Fibroblast of gingiva (primary cell): ENCODE measurements at regions not wholly inside any gene's neighbourhood (a gene's known extent, or its start where the extent isn't known, plus 50 kb on each side); places are given as distances from the start of the nearest gene placed in this dataset.
"Not testable (repeated sequence)": the region's sequence is repeated elsewhere in the genome, so short reads cannot be mapped to it uniquely, and the experiment has no call there.

Source experiments
- DNase-seq: peaks from one replicate; pipeline ENCODE4 v3.0.0-alpha.2; 2011; ENCODE audit warnings: low read depth

DNA sequence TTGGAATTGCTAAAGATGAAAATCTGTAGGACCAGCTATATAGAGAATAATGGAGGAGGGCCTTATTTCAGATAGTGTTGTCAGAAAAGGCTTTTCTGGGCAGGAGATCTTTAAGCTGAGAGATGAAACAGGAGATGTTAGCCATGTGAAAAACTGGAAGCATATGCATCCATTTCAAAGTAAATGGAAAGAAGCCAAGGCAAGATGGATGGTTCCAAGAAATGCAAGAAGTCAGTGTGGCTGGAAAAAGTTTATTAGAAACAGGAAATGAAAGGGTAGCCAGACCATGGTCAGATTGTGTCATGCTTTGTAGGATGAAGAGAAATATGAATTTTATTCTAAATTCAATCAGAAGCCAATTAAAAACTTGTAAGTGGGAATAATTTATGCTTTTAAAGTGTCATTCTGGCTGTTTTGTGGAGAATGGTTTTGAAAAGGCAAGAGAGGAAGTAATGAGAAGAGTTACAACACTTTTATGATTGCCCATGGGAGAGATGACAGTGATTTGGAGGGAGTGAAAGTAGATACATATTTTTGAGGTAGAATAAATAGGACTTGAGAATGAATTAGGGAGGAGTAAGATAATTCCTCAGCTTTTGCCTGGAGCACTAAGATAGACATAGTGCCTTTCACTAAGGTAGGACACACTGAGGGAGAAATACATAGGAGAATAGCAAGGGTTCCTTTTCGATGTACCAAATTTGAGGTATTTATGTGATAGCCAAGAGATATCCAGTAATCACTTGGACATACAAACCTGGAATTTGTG is 620.1 kb downstream of the HTR1B start:
- DNase-seq = no peak

DNA sequence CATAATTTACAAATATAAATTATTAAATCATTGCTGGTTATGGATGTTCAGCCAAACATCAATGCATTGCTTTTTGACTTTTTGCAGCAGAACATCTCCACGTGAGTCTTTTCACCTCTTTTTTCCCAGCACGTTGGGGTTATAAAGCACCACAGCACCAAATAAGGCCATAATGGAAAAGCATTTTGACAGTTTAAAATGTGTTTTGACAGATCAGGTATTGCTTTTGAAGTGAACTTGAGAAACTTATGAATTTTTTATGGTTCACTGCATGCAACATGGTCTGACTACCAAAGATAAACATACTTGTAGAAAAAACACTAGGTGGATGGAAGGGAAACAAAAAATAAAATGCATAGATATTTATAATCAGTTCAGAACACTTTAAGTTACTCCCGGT is 622.4 kb downstream of the HTR1B start:
- DNase-seq = no peak

- no peak for DNase-seq
Measured at GRCh38 chr6:76840041-76840745, 623.1 kb downstream of the HTR1B start.

DNA sequence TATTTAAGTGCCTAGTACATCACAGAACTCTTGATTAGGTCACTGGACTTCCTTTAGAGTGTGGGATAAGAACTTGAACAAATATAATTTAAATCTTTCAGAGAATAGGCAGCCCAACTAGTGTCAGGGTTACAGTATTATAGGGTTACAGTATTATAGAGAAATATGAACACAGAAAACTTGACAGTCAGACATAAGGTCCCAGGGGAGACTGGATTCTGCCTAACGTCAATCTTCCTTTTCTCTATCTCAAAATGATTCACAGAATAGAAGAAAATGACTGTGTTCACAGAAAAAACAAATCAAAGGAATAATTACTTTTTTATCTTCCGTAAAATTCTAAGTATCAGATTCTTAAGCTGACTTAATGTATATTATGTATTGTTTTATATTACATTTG is 623.8 kb downstream of the HTR1B start:
- DNase-seq = no peak

DNA sequence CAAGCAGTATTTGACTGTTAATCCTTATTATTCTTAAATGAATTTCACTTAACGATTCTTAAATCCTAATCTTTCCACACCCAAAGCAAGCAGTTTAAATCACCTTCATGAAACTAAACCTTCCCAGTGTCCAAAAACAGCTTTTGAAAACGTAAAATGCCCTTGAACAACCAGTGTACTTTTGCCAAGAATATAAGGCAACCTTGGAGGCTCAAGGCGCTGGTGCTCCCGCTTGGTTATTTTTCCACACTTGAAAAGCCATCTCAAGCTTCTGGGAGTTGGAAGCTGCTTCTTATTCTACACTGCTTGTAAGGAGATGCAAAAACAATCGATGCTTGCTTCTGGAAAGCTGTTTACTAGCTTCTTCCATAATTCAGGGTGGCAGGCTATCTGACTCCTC is 625.7 kb downstream of the HTR1B start:
- no peak for DNase-seq

GRCh38 chr6:76835695-76836094 is 627.6 kb downstream of the HTR1B start:
- DNase-seq = no peak

DNA sequence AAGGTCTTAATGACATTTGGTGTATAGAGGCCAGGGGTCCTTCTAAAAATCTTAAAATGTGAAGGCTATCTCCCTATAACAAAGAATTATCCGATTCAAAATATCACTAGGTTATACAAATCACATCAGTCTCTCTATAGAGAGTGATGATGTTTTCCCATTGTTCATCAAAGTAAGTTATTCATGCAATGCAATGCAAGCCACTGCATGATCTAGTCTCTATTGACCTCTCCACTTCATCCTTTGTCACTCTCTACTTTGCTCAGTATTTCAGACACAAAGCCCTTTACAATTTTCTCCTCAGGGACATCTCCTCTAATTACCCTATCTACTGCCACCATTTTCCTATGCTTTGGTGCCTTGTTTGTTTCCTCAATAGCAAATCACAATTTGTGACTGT is 628.0 kb downstream of the HTR1B start:
- no peak for DNase-seq

DNA sequence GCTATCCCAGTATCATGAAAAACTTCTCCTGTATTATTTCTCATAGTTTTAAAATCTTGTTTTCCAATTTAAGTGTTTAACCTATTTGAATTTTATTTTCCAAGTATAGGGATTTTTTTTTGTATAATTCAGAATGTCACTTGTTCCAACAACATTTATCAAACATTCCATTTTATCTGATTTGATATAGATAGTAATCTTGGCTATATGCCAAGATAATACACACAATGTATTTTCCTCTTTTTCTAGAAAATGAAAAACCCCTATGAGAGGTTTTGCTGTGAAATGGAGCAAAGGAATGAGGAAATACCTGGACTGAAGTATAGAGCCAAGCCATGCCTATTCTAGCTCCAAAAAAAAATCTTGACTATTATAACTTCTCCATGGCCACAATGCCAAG is 628.9 kb downstream of the HTR1B start:
- no peak for DNase-seq

DNA sequence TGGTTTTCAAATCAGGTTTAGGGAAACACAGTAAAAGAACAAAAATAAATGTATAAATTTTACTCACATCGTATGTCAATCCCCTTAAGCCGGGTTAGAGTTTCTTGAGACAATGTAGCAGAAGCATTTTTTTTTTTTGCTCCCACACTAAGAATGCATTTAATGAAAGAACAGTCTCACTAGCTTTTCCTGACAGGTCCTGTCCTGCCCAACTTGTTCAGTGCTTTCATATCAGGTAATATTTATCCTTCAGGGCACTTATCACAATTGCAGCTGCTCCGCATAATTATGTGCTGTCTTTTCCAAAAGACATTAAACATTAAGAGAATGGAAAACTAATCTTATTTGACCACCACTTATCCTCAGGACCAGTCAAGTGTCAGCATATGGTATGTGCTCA is 632.0 kb downstream of the HTR1B start:
- DNase-seq = no peak

GRCh38 chr6:76823578-76823977 is 639.7 kb downstream of the HTR1B start:
- DNase-seq = not testable (repeated sequence)

DNA sequence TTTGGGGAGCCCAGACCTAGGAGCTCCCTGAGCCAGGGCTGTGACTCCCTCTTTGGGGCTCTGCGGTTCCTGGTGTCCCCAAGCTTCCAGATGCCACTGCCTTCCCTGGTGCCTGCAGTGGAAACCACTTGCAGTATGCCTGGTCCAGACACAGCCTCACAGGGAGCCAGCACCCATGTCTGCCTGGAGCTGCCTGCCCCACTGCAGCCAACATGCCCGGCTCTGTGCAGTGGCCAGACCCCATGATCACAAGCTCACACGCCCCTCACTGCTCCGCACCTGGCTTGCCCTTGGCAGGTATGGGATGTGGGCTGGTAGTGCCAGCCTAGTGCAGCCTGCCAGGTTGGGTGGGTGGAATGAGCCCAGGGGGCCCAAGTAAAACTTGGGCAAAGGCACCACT is 644.8 kb downstream of the HTR1B start:
- no peak for DNase-seq

DNA sequence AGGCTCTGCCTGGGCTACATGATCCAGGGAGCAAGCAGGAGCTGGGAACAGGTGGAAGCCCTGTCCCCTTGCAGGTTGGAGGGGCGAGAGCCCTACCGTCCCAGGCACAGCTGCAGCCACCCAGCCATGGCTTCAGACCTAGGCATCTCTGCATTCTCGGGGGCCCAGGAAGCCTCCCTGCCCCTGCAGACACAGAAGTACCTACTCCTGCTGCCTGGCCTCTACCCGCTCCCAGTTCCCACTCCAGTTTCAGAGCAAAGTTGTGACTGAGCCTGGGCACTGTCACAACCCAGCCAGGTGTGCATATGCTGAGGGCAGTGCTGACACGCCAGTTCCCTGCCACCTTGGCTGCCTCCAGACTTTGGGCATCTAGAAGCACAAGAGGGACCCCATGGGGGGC is 645.9 kb downstream of the HTR1B start:
- DNase-seq = no peak

GRCh38 chr6:76814496-76815458 is 648.5 kb downstream of the HTR1B start:
- no peak for DNase-seq

DNA sequence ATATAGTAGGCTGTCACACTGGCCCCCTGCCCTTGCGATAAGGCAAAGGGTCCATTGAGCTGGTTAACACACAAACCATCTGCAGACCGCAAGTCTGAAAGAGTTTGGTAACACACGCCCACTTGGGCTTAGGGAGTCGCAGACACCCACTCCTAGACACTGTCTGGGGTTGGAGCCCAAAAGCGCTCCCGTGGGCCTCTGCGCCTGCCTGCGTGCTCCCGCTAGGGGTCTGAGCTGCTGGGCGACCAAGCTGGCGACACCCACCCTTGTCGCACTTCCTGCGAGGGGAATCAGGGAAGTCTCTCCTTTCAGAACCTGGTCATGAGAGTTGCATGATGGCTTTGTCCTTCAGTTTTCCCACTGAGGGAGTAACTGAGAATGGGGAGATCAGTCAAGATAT is 653.0 kb downstream of the HTR1B start:
- no peak for DNase-seq

- DNase-seq = no peak
Measured at GRCh38 chr6:76803038-76803580, 660.2 kb downstream of the HTR1B start.

- no peak for DNase-seq
Measured at GRCh38 chr6:76792394-76792793, 670.9 kb downstream of the HTR1B start.

DNA sequence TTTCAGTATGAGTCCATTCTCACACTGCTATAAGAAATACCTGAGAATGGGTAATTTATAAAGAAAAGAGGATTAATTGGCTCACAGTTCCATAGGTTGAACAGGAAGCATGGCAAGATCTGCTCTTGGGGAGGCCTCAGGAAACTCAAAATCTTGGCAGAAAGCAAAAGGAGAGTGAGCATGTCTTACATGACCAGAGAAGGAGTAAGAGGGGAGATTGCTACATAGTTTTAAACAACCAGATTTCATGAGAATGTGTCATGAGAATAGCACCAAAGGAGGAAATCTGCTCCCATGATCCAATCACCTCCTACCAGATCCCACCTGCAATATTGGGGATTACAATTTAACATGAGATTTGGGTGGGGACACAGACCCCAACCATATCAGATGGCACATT is 672.4 kb downstream of the HTR1B start:
- DNase-seq = no peak

DNA sequence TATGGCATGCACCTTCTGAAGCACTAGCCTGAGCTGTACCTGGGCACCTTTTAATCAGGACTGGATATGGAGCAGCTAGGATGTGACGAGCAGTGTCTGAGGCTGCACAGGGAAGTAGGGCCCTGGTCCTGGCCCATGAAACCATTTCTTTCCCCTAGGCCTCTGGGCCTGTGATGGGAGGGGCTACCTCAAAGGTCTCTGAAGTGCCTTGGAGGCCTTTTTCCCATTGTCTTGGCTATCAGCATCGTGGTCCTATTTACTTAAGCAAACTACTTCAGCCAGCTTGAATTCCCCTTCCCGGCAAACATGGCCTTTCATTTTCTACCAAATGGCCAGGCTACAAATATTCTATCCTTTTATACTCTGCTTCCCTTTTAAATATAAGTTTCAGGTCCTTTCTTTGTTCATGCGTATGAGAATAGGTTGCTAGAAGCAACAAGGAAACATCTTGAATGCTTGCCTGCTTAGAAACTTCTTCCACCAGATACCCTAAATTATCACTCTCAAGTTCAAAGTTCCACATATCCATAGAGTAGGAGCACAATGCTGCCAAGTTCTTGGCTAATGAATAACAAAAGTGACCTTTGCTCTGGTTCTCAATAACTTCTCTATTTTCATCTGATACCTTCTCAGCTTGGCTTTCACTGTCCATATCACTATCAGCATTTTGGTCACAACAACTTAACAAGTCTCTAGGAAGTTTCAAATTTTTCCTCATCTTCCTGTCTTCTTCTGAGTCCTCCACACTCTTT is 673.1 kb downstream of the HTR1B start:
- no peak for DNase-seq

DNA sequence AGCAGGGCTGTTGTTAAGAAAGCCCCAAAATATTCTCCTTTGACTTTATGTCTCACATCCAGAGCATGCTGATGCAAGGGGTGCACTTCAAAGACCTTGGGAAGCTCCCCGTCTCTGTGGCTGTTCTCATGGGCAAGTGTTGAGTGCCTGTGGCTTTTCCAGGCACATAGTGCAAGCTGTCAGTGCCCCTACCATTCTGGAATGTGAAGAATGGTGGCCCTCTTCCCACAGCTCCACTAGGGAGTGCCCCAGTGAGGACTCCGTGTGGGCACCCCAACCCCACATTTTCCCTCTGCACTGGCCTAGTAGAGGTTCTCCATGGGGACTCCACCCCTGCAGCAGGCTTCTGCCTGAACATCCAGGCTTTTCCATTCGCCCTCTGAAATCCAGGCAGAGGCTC is 673.7 kb downstream of the HTR1B start:
- DNase-seq = no peak

- DNase-seq = no peak
Measured at GRCh38 chr6:76788155-76788554, 675.1 kb downstream of the HTR1B start.

- no peak for DNase-seq
Measured at GRCh38 chr6:76779068-76779467, 684.2 kb downstream of the HTR1B start.

DNA sequence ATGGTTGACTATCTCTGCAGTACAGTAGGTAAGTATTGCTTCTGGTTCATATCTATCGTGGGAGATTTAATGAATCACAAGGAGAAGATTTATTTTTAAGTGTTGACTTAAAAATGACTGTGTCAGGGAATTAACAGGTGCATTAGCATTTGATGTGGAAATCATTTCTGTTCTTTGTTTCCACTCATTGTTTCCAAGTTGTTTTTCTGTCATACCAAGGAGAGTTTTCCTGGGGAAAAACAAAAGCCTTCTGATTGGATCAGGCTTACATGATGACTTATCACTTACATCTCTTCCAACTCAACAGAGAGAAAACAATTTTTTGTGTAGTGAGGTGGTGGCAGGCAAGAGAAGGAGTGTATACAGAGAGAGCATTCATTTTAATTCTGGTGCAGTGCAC is 686.4 kb downstream of the HTR1B start:
- no peak for DNase-seq
